Neural progenitor cell (in vitro differentiated cells): ENCODE measurements at regions not wholly inside any gene's neighbourhood (a gene's known extent, or its start where the extent isn't known, plus 50 kb on each side); places are given as distances from the start of the nearest gene placed in this dataset.

Source experiments
- DNase-seq: peaks from one replicate; pipeline ENCODE4 v3.0.0-alpha.2; 2016; ENCODE audit warnings: low spot score
- H2AFZ ChIP-seq: fragments of 200-600 bp; sonication (generic); replicated peaks from 2 replicates; pipeline ENCODE4 v1.6.1; 2016; ENCODE audit warnings: antibody characterized with exemption
- H3F3A ChIP-seq: fragments of 200-600 bp; sonication (generic); 2 replicates; pipeline ENCODE4 v1.6.1; 2016; ENCODE audit warnings: antibody characterized with exemption, low read depth
- H3K27ac ChIP-seq: fragments of 200-600 bp; sonication (generic); 2 replicates; pipeline ENCODE4 v1.5.1; 2016; ENCODE audit warnings: mild to moderate bottlenecking
- H3K27me3 ChIP-seq: fragments of 200-600 bp; sonication (generic); 2 replicates; pipeline ENCODE4 v1.6.1; 2016; ENCODE audit warnings: mild to moderate bottlenecking, moderate library complexity
- H3K36me3 ChIP-seq: fragments of 200-600 bp; sonication (generic); 2 replicates; pipeline ENCODE4 v1.5.1; 2016
- H3K4me1 ChIP-seq: fragments of 200-600 bp; sonication (generic); 2 replicates; pipeline ENCODE4 v1.6.1; 2016; ENCODE audit warnings: mixed run types
- H3K4me2 ChIP-seq: fragments of 200-600 bp; sonication (generic); 2 replicates; pipeline ENCODE4 v1.6.1; 2016
- H3K4me3 ChIP-seq: fragments of 200-600 bp; sonication (generic); 2 replicates; pipeline ENCODE4 v1.5.1; 2016
- H3K79me2 ChIP-seq: fragments of 200-600 bp; sonication (generic); 2 replicates; pipeline ENCODE4 v1.6.1; 2016; ENCODE audit warnings: low read depth
- H3K9ac ChIP-seq: fragments of 200-600 bp; sonication (generic); 2 replicates; pipeline ENCODE4 v1.6.1; 2016
- H3K9me3 ChIP-seq: fragments of 200-600 bp; sonication (generic); 2 replicates; pipeline ENCODE4 v1.5.1; 2016; ENCODE audit warnings: low read depth
- H4K20me1 ChIP-seq: fragments of 200-600 bp; sonication (generic); 2 replicates; pipeline ENCODE4 v1.6.1; 2016; ENCODE audit warnings: low read depth
- H3K27ac Mint-ChIP-seq: 3 replicates; pipeline ENCODE4 v1.8.0; 2021; ENCODE audit warnings: mixed read lengths
- H3K27me3 Mint-ChIP-seq: 2 replicates; pipeline ENCODE4 v1.8.0; 2022; ENCODE audit warnings: low read depth, mild to moderate bottlenecking, inconsistent platforms, moderate library complexity, mixed read lengths; ENCODE audit not compliant: insufficient read depth
- H3K36me3 Mint-ChIP-seq: 3 replicates; pipeline ENCODE4 v1.8.0; 2021; ENCODE audit warnings: mixed read lengths
- H3K4me1 Mint-ChIP-seq: 3 replicates; pipeline ENCODE4 v1.8.0; 2021; ENCODE audit warnings: mixed read lengths
- H3K4me3 Mint-ChIP-seq: 3 replicates; pipeline ENCODE4 v1.8.0; 2021; ENCODE audit warnings: mild to moderate bottlenecking, moderate library complexity, mixed read lengths
- H3K9me3 Mint-ChIP-seq: 3 replicates; pipeline ENCODE4 v1.8.0; 2020; ENCODE audit warnings: mixed read lengths
- EZH2 ChIP-seq: fragments of 200-600 bp; sonication (generic); IDR thresholded peaks from 2 replicates; pipeline ENCODE4 v1.6.1; 2017; ENCODE audit warnings: antibody characterized with exemption, mild to moderate bottlenecking, moderate library complexity
- EZH2phosphoT487 ChIP-seq: fragments of 200-600 bp; sonication (generic); IDR thresholded peaks from 2 replicates; pipeline ENCODE4 v1.6.1; 2017; ENCODE audit warnings: antibody characterized with exemption
- TF ChIP-seq, protein P1 (sequence below): fragments of 200-600 bp; sonication (generic); IDR thresholded peaks from 2 replicates; pipeline ENCODE4 v1.5.1; 2017; ENCODE audit warnings: antibody characterized with exemption, mild to moderate bottlenecking

- Histone ChIP-seq H3K79me2 (no peaks in the 10 kb centered on the region), H3K4me1 (no peaks in the 10 kb centered on the region), H3K4me3 (no peak overlapping the region), H3F3A (no peaks in the 10 kb centered on the region), H3K27ac (no peak overlapping the region), H3K9me3 (no peaks in the 10 kb centered on the region), H3K9ac (no peak overlapping the region), H3K36me3 (no peaks in the 10 kb centered on the region), H3K4me2 (no peak overlapping the region), H2AFZ (no peak overlapping the region), H4K20me1 (no peaks in the 10 kb centered on the region), H3K27me3 (peaks cover 4% of the 10 kb centered on the region)
- DNase-seq, result peak; percentile 73
- Mint-ChIP-seq H3K27ac (no peak overlapping the region), H3K4me3 (no peak overlapping the region), H3K27me3 (peaks cover 10% of the 10 kb centered on the region), H3K4me1 (peaks cover 9% of the 10 kb centered on the region), H3K9me3 (no peaks in the 10 kb centered on the region), H3K36me3 (no peaks in the 10 kb centered on the region)
- TF ChIP-seq EZH2phosphoT487 (no peak), EZH2 (no peak)
- TF ChIP-seq, protein P1, sequence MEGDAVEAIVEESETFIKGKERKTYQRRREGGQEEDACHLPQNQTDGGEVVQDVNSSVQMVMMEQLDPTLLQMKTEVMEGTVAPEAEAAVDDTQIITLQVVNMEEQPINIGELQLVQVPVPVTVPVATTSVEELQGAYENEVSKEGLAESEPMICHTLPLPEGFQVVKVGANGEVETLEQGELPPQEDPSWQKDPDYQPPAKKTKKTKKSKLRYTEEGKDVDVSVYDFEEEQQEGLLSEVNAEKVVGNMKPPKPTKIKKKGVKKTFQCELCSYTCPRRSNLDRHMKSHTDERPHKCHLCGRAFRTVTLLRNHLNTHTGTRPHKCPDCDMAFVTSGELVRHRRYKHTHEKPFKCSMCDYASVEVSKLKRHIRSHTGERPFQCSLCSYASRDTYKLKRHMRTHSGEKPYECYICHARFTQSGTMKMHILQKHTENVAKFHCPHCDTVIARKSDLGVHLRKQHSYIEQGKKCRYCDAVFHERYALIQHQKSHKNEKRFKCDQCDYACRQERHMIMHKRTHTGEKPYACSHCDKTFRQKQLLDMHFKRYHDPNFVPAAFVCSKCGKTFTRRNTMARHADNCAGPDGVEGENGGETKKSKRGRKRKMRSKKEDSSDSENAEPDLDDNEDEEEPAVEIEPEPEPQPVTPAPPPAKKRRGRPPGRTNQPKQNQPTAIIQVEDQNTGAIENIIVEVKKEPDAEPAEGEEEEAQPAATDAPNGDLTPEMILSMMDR, result peak; percentile 70
Measured at GRCh38 chr17:34443619-34444469, 80.8 kb upstream of the CCL1 start.

DNA sequence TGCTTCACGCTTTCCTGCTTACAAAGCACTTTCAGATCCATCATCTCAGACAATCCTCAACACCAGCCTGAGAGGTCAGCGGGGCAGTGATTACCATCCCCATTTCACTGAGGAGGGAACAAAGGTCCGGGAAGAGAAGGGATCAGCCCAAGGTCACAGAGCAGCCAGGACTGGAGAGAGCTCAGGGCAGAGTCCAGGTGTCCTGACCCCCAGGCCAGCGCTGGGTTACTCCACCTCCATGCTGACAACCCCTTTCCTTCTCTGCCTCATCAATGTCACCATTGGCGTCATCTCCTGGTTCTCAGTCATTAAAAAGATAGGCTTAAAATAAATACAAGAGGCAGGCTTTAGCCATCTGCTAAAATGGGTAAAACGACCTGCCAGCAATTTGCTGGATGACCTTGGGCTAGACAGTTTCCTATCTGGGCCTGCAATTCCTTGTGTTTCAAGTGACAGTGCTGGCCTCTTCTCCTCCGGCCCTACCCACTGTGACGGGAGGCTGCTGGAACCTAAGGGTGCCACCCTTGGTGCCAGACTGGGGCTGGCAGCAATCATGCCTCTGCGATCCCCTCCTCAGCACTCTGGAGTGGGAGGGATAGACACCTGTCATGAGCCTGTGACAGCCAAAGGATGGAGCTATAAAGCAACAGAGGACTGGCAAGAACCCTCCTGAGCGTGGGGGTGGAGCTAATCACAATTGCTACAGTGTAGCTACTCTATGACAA lies 79.5 kb upstream of the CCL1 start:
- TF ChIP-seq, protein P1, result no peak
- TF ChIP-seq EZH2phosphoT487 (no peak), EZH2 (no peak)
- Mint-ChIP-seq H3K4me1 (peaks cover 9% of the 10 kb centered on the region), H3K36me3 (no peaks in the 10 kb centered on the region), H3K9me3 (no peaks in the 10 kb centered on the region), H3K27ac (no peak overlapping the region), H3K4me3 (no peak overlapping the region), H3K27me3 (peaks cover 13% of the 10 kb centered on the region)
- H3K9me3 ChIP-seq, result no peaks in the 10 kb centered on the region
- no peak for DNase-seq
- peaks cover 4% of the 10 kb centered on the region for H3K27me3 ChIP-seq
- no peak overlapping the region for H3K27ac ChIP-seq
- no peaks in the 10 kb centered on the region for H3K4me1 ChIP-seq
- no peak overlapping the region for H3K4me2 ChIP-seq
- no peaks in the 10 kb centered on the region for H3K36me3 ChIP-seq
- no peak overlapping the region for H2AFZ ChIP-seq
- H4K20me1 ChIP-seq, result no peaks in the 10 kb centered on the region
- no peaks in the 10 kb centered on the region for H3K79me2 ChIP-seq
- no peaks in the 10 kb centered on the region for H3F3A ChIP-seq
- H3K9ac ChIP-seq, result no peak overlapping the region
- no peak overlapping the region for H3K4me3 ChIP-seq

GRCh38 chr17:34437188-34437587 lies 74.2 kb upstream of the CCL1 start:
- Histone ChIP-seq H2AFZ (no peak overlapping the region), H3K4me2 (no peak overlapping the region), H3K36me3 (no peaks in the 10 kb centered on the region), H3K4me1 (no peaks in the 10 kb centered on the region), H3K9ac (no peak overlapping the region), H3K79me2 (no peaks in the 10 kb centered on the region), H3K9me3 (no peaks in the 10 kb centered on the region), H3K4me3 (no peak overlapping the region), H3K27ac (no peak overlapping the region), H3K27me3 (peaks cover 4% of the 10 kb centered on the region), H4K20me1 (no peaks in the 10 kb centered on the region), H3F3A (no peaks in the 10 kb centered on the region)
- peaks cover 8% of the 10 kb centered on the region for H3K27me3 Mint-ChIP-seq
- H3K4me1 Mint-ChIP-seq, result peaks cover 2% of the 10 kb centered on the region
- no peak overlapping the region for H3K4me3 Mint-ChIP-seq
- no peak overlapping the region for H3K27ac Mint-ChIP-seq
- no peaks in the 10 kb centered on the region for H3K36me3 Mint-ChIP-seq
- H3K9me3 Mint-ChIP-seq, result no peaks in the 10 kb centered on the region
- no peak for DNase-seq
- TF ChIP-seq EZH2phosphoT487 (no peak), EZH2 (no peak)
- TF ChIP-seq, protein P1, result no peak
